Erythroblast (primary cell): ENCODE measurements at regions not wholly inside any gene's neighbourhood (a gene's known extent, or its start where the extent isn't known, plus 50 kb on each side); places are given as distances from the start of the nearest gene placed in this dataset.
A peak's percentile ranks its signal among the peaks of the same experiment; 100 is the strongest.

ENCODE experiments used
- DNase-seq, 2 experiments: peaks; one replicate each; lab custom pipeline; 2025; lab: John Stamatoyannopoulos, UW
- GATA1 ChIP-seq: IDR thresholded peaks from 2 replicates; pipeline ENCODE4 v1.6.1; 2011; ENCODE audit warnings: low read depth, mild to moderate bottlenecking, control low read depth, low read length, moderate library complexity
- POLR2A ChIP-seq: IDR thresholded peaks from 2 replicates; pipeline ENCODE4 v1.6.1; 2011; ENCODE audit warnings: mild to moderate bottlenecking, low read length

DNA sequence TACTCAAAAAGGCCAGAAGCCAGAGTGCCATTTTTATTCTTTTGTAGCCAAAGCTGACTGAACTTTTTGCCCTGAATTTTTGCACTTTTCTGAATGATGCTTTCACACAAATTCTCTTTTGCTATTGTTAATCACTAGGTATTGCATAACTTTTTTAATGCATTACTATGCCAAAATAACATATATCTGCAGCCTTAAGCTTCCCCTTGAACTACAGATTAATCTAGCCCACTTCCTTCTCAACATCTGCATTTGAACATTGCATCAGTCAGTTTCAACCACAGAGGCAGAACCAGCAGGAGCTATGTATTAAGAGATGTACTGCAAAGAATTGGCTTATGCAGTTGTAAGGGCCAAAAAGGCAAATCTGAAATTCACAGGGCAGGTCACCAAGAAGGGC lies 197.6 kb upstream of the GYPA start:
- TF ChIP-seq GATA1 (no peak), POLR2A (no peak)
- no peak for DNase-seq

DNA sequence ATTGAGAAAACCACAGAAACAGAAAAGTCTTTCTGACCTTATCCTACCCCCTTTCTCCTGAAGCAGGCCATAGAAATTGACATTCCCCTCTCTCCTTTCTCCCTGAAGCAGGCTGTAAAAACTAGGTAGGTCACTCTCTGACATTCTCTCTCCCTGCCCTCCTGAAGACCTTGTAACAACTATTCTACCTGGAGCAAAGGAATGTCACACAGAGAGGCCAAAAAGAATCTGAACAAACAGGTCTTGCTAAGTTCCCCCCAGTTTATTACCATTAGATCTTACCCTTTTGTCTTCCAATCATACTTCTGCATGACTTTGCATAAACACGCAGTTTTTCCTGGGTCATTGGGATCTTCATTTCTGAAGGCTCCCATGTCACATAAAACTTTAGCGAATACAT lies 198.3 kb upstream of the GYPA start:
- no peak for DNase-seq
- TF ChIP-seq GATA1 (no peak), POLR2A (no peak)

DNA sequence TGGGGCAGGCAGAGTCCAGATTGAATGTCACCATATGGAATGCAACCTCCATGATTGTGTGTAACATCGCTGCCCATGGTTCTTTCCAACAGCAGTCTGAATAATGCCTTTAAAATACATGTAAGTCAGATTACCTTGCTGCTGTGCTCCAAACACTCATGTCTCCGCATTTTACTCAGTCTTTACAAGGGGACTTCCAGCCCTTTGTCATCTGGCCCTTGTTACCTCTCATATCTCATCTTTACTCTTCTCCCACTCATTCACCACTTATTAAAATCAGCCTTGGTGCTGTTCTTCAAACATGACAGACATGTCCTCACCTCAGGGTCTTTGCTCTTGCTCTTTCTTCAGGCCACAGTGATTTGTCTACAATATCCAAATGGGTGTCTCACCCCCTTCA lies 200.4 kb upstream of the GYPA start:
- no peak for DNase-seq
- TF ChIP-seq GATA1, result no peak
- no peak for TF ChIP-seq POLR2A

DNA sequence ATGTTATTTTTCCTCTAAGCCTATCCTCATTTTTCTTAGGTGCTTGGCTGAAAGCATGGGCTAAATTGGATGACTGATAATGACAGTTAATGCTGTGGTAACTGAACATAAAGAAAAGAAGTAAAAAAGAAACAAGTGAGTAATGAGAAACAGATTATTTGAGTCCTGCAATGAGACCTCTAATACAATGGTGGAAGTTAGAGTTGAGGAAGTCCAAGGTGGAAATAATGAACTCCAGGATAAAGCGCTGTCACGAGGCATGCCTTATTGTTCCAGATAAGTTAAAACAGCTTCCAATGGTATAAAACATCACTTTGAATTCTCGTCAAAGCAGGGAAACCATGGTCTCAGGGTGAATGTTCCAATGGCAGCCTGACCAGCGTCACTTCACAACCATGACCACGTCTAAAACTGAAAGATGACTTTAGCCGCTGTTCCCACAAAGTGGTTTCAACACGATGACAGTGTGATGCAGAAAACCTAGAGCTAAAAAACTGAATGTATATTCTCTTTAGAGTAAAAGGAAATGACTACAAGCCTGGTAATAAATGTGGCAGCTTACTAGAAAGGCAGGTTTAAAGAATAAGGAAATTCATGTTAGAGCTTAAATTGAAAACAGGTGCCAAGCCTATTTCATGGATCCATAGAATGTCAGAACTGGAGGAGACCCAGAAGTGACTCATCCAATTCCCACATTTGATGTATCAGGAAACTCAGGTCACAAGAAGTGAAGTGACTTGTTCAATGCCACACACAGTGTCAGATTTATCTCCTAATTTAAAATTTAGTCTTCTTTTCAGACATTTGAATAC lies 202.6 kb upstream of the GYPA start:
- TF ChIP-seq POLR2A, result no peak
- no peak for TF ChIP-seq GATA1
- DNase-seq, result no peak

DNA sequence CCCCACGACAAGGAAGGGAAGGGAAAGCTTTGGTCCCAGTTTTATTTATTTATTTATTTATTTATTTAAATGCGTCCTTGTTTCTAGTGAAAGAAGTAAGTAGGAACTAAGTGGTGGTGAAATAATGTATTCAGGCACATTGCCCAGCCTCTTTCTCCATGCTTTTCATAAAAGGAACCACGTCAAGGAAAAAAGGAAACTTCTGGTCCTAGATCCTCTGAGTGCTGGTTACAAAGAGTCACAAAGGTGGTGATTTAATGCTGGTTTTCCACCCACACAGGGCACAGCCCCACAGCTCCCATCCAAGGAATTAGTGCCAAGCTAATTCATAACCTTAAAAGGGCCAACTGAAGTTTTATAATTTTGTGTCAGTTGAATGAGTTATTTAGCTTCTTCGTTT lies 206.6 kb upstream of the GYPA start:
- DNase-seq, result no peak
- no peak for TF ChIP-seq GATA1
- TF ChIP-seq POLR2A, result no peak

DNA sequence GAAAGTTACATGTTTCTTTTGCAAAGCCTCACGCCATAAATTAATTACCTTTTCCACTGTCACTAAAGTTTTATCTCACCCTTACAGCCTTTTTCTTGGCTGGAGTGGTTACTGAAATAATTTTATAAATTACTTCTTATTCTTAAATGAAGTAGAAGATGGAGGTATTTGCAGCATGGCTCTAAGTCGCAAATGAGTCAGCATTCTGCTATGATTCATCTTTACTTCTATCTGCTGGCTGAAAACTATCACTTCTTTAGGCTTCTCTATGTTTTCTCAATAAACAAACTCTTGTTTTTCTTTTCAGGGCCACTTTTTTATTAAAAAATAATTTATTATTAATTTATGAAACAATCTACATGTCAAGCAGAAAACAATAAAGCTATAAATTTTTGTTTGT lies 210.2 kb upstream of the GYPA start:
- DNase-seq, result no peak
- TF ChIP-seq POLR2A (no peak), GATA1 (no peak)

DNA sequence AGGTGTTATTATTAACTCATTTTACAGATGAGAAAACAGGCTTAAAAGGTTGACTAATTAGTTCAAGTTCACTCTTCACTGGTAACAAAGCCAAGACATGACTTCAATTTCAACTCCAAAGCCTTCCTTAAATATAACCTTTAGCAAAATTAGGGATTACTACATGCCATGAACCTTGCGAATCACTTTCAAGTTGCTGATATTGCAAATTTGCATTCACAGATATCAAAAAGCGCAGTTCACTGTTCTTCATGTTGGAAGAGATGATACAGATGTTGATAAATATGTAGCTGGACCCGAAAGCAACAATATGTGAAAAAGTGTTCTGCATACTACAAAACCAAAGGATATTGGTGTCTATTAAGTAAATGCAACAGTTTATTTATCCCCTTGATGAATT lies 210.8 kb upstream of the GYPA start:
- TF ChIP-seq POLR2A, result no peak
- TF ChIP-seq GATA1, result no peak
- DNase-seq, result no peak

DNA sequence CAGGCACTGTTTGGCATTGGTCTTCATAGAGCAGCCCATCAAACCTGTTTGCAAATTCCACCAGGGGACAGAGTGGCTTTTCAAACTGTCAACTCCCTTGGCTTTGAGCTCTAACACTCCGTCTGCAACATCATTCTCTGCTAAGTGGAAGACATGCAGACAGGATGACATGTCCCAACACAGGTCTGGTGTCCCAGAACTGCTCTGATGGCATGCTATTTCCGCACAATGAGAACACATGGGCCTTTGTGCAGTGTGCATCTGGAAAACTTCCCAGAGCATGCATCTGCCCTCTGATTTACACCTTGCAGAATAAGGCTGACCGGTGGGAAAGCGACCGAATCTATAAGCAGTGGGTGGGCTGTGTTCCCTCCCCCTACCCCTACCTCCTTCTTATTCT lies 212.8 kb upstream of the GYPA start:
- DNase-seq, result no peak

DNA sequence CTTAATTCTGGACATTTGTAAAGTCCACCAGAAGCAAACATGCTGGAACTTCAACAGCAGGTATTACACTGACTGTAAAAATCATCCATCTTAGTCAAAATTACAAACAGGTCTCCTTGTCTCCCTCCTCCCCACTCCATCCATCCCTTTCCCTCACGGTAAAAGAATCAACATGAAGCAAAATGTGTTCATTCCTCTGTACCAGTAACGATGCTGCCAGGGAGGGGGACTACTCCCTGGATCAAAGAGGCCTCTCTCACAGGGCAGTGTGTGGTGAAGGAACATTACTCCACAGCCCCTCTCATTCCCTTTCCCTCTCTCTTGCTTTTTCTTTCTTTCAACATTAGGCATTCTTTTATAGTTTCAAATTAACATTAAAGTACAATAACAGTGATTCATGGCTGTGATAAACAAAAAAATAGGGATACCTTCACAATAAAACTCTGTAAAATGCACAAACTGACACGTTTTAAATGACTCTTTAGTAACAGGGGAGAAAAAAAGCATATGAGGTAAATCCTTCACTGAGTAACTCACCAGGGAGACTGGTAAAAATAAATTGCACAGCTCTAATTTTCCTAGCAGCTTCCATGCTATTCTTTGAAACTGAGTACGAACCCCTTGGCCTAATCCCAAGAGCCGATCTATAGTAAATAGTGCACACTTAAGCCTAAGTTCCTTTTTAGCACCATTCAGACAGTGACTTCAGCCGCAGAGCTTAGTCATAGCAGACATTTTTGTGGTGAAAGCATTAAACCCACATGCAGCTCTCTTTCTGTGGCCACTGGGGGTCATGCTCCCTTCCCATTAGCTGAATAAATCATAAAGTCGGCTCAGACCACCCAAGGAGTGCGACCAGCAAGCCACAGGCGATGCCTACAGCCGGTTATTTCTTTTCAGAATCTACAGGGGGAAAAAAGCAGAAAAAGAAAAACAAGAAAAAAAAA lies 215.6 kb upstream of the GYPA start:
- peak; percentile 2 to 10 for DNase-seq
- TF ChIP-seq GATA1, result no peak
- TF ChIP-seq POLR2A, result no peak

More for the DNA sequence above, 212.8 kb upstream of the GYPA start:
- TF ChIP-seq POLR2A (no peak), GATA1 (no peak)

DNA sequence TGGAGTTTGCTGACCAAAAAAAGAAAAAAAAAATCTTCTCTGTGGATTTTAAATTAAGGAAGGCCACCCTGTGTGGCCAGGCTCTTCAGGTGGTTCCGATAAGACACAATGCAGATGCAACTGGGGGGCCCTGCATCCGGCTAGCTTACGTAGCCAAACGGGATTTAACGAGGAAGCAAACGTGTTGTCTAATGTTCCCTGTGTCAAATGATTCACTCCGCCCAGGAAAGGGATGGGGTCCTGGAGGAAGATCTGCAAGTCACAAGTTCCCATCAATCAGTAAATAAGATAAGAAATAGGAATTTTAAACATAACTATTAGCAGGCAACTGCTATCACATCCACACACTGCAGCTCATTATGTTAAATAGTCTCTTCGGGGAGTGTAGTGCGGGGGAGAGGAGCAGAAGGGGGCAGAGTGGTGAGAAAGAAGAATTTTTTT lies 216.4 kb upstream of the GYPA start:
- TF ChIP-seq POLR2A (no peak), GATA1 (no peak)

DNA sequence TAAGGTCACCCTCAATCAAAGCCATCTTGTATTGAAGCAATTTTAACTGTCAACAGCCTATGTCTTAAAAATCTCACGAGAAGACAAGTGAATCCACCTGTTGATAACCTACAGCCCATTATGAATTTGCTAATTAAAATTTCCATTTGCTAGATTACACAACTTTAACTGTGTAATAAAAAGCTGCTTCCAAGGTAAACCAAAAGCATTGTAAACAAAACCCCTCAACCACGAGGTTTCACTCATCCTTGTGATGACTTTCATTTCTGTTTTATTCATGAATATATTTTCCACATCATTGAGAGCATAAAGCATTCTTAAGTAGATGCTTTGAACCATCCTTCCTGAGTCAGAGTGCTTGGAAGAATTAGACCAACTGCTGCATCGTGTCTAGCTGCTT lies 217.5 kb upstream of the GYPA start:
- TF ChIP-seq POLR2A (no peak), GATA1 (no peak)
- no peak for DNase-seq

More for the DNA sequence above, 216.4 kb upstream of the GYPA start:
- no peak for DNase-seq

DNA sequence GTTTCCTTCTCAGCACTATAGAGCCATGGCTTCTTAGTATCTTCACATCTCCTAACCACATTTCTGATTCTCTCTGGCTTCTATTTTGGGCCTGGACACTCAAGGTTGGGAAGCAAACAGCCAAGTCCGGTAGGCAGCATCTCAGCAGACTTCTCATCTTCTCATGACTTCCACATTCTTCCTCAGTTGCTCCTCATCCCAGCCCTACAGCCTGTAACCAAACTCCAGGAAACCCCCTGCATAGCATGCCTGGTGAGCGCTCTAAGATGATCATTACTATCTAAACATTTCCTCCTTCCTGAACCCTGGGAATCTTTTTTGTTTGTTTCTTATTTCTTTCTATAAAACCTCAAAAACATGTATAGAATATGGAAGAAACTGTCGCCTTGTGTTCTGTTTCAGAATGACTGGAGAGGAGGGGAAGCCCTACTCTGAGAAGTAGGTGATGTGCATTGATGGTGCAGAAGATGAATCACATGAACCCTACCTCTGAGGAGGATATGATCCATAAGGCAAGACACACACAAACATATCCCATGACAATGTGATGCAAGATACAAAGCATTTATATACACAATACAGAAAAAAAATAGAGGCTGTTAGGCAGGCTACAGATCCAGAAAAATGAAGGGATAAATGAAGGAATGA lies 219.8 kb upstream of the GYPA start:
- TF ChIP-seq POLR2A, result no peak
- TF ChIP-seq GATA1, result no peak
- no peak for DNase-seq

DNA sequence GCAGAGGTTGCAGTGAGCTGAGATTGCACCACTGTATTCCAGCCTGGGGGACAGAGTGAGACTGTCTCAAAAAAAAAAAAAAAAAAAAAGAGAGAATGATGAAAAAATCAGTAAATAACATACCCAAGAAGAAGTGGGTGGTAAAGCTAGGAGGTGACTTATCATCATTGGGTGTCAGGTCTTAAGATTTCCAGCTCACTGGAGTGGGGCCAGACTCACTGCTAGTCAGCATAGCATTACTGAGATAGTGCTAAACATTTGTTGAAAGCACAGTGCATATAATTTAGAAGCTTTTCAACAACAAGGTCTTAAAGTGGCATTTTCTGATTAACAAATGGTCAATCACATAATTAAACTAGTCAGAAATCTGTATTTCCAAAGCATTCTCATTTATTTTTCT lies 221.8 kb upstream of the GYPA start:
- no peak for DNase-seq
- no peak for TF ChIP-seq POLR2A
- no peak for TF ChIP-seq GATA1
